ENCODE measurements at regions not wholly inside any gene's neighbourhood (a gene's known extent, or its start where the extent isn't known, plus 50 kb on each side); places are given as distances from the start of the nearest gene placed in this dataset.

GRCh38 chr14:47778631-47779030 lies 103.2 kb upstream of the MDGA2 start:
- DNase-seq = no peak
- Mint-ChIP-seq H3K9me3 (peaks cover 10% of the 10 kb centered on the region), H3K36me3 (ENCODE audit: insufficient read depth) (no peaks in the 10 kb centered on the region), H3K4me1 (ENCODE audit: low read depth) (no peaks in the 10 kb centered on the region), H3K4me3 (no peak overlapping the region), H3K27me3 (ENCODE audit: low read depth) (no peaks in the 10 kb centered on the region)
- ATAC-seq = no peak

GRCh38 chr14:47772652-47773051 lies 97.2 kb upstream of the MDGA2 start:
- Mint-ChIP-seq H3K4me3 (no peak overlapping the region), H3K36me3 (ENCODE audit: insufficient read depth) (no peaks in the 10 kb centered on the region), H3K9me3 (peaks cover 4% of the 10 kb centered on the region), H3K4me1 (ENCODE audit: low read depth) (no peaks in the 10 kb centered on the region), H3K27me3 (ENCODE audit: low read depth) (no peaks in the 10 kb centered on the region)
- DNase-seq = no peak
- ATAC-seq = no peak

- no peaks in the 10 kb centered on the region for H3K4me1 Mint-ChIP-seq (ENCODE audit: low read depth)
- no peaks in the 10 kb centered on the region for H3K27me3 Mint-ChIP-seq (ENCODE audit: low read depth)
- H3K4me3 Mint-ChIP-seq = no peak overlapping the region
- ATAC-seq (no peak), DNase-seq (no peak)
- no peaks in the 10 kb centered on the region for H3K36me3 Mint-ChIP-seq (ENCODE audit: insufficient read depth)
- H3K9me3 Mint-ChIP-seq = peaks cover 25% of the 10 kb centered on the region
These were observed 87.9 kb upstream of the MDGA2 start for GRCh38 chr14:47763188-47763854.

- Mint-ChIP-seq H3K4me3 (no peak overlapping the region), H3K27me3 (ENCODE audit: low read depth) (no peaks in the 10 kb centered on the region), H3K4me1 (ENCODE audit: low read depth) (no peaks in the 10 kb centered on the region), H3K36me3 (ENCODE audit: insufficient read depth) (no peaks in the 10 kb centered on the region), H3K9me3 (peaks cover 4% of the 10 kb centered on the region)
- ATAC-seq (no peak), DNase-seq (no peak)
These were observed 71.6 kb upstream of the MDGA2 start for GRCh38 chr14:47746986-47747385.

GRCh38 chr14:47744155-47744554 lies 68.8 kb upstream of the MDGA2 start:
- H3K9me3 Mint-ChIP-seq = no peaks in the 10 kb centered on the region
- no peaks in the 10 kb centered on the region for H3K27me3 Mint-ChIP-seq (ENCODE audit: low read depth)
- no peak overlapping the region for H3K4me3 Mint-ChIP-seq
- H3K4me1 Mint-ChIP-seq (ENCODE audit: low read depth) = no peaks in the 10 kb centered on the region
- H3K36me3 Mint-ChIP-seq (ENCODE audit: insufficient read depth) = no peaks in the 10 kb centered on the region
- DNase-seq (no peak), ATAC-seq (no peak)

- Mint-ChIP-seq H3K9me3 (peaks cover 4% of the 10 kb centered on the region), H3K4me3 (no peak overlapping the region), H3K4me1 (ENCODE audit: low read depth) (no peaks in the 10 kb centered on the region), H3K27me3 (ENCODE audit: low read depth) (no peaks in the 10 kb centered on the region), H3K36me3 (ENCODE audit: insufficient read depth) (no peaks in the 10 kb centered on the region)
- ATAC-seq (no peak), DNase-seq (no peak)
These were observed 64.1 kb upstream of the MDGA2 start for GRCh38 chr14:47739541-47739940.

- ATAC-seq (no peak), DNase-seq (no peak)
- Mint-ChIP-seq H3K36me3 (ENCODE audit: insufficient read depth) (no peaks in the 10 kb centered on the region), H3K27me3 (ENCODE audit: low read depth) (no peaks in the 10 kb centered on the region), H3K4me1 (ENCODE audit: low read depth) (no peaks in the 10 kb centered on the region), H3K9me3 (peaks cover 8% of the 10 kb centered on the region), H3K4me3 (no peak overlapping the region)
These were observed 54.9 kb upstream of the MDGA2 start for GRCh38 chr14:47730296-47730695.
